DND-41 (cell line): ENCODE measurements at regions not wholly inside any gene's neighbourhood (a gene's known extent, or its start where the extent isn't known, plus 50 kb on each side); places are given as distances from the start of the nearest gene placed in this dataset.

Experiments
- ATAC-seq: fragments of 200-7000 bp; cut with Tn5 transposase; 3 replicates; pipeline ENCODE4 v1.9.1; 2021; ENCODE audit warnings: low read depth; ENCODE audit not compliant: insufficient read depth
- DNase-seq: peaks from one replicate; pipeline ENCODE4 v3.0.0-alpha.2; 2020
- H2AFZ ChIP-seq: 2 replicates; pipeline ENCODE4 v1.6.0; 2012; ENCODE audit warnings: low read depth, low read length
- H3K27ac ChIP-seq: 2 replicates; pipeline ENCODE4 v1.5.1; 2012; ENCODE audit warnings: low read length, inconsistent platforms
- H3K27me3 ChIP-seq: fragments of 200-600 bp; sonication (generic); 2 replicates; pipeline ENCODE4 v1.6.0; 2012; ENCODE audit warnings: low read length, mild to moderate bottlenecking, inconsistent platforms; ENCODE audit not compliant: insufficient read depth, poor library complexity
- H3K36me3 ChIP-seq: 2 replicates; pipeline ENCODE4 v1.5.1; 2012; ENCODE audit warnings: low read length, inconsistent platforms; ENCODE audit not compliant: insufficient read depth
- H3K4me1 ChIP-seq: 2 replicates; pipeline ENCODE4 v1.5.1; 2012; ENCODE audit warnings: mild to moderate bottlenecking, low read length; ENCODE audit not compliant: insufficient read depth
- H3K4me2 ChIP-seq: 2 replicates; pipeline ENCODE4 v1.6.0; 2012; ENCODE audit warnings: mild to moderate bottlenecking, moderate library complexity, low read length, inconsistent platforms; ENCODE audit not compliant: insufficient read depth
- H3K4me3 ChIP-seq, 2 experiments: fragments of 200-600 bp in 1 of 2; shearing (Covaris generic) in 1 of 2; 2 replicates each; pipeline ENCODE4 v1.5.1; 2012 to 2016; ENCODE audit warnings: inconsistent platforms in 2 of 2, low read length in 2 of 2, mild to moderate bottlenecking in 2 of 2, low read depth in 1 of 2, moderate library complexity in 1 of 2
- H3K79me2 ChIP-seq: 2 replicates; pipeline ENCODE4 v1.6.0; 2012; ENCODE audit warnings: low read length, inconsistent platforms; ENCODE audit not compliant: insufficient read depth
- H3K9ac ChIP-seq: 2 replicates; pipeline ENCODE4 v1.6.0; 2012; ENCODE audit warnings: low read depth, mild to moderate bottlenecking, inconsistent platforms, low read length, moderate library complexity
- H3K9me3 ChIP-seq: 2 replicates; pipeline ENCODE4 v1.5.1; 2012; ENCODE audit warnings: low read length, moderate library complexity, mild to moderate bottlenecking, inconsistent platforms; ENCODE audit not compliant: insufficient read depth, severe bottlenecking
- H4K20me1 ChIP-seq: 2 replicates; pipeline ENCODE4 v1.6.0; 2012; ENCODE audit warnings: low read length; ENCODE audit not compliant: insufficient read depth
- EZH2 ChIP-seq: IDR thresholded peaks from 3 replicates; pipeline ENCODE4 v1.6.1; 2012; ENCODE audit warnings: borderline replicate concordance, low read depth, mild to moderate bottlenecking, moderate library complexity, low read length, inconsistent platforms; ENCODE audit not compliant: severe bottlenecking
- TF ChIP-seq, protein P1 (sequence below): IDR thresholded peaks from 2 replicates; pipeline ENCODE4 v1.5.1; 2012; ENCODE audit warnings: borderline replicate concordance, low read length, moderate library complexity, mild to moderate bottlenecking; ENCODE audit not compliant: poor library complexity, severe bottlenecking; ENCODE audit errors: extremely low read depth

DNA sequence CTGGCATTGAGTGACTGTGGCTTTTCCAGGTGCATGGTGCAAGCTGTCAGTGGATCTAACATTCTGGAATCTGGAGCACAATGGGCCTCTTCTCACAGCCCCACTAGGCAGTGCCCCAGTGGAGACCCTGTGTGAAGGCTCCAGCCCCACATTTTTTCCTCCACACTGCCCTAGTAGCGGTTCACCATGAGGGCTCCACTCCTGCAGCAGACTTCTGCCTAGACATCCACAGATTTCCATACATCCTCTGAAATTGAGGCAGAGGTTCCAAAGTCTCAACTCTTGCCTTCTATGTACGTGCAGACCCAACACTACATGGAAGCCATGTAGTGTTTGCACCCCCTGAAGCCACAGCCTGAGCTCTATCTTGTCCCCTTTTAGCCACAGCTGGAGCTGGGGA lies 118.0 kb upstream of the BMP5 start:
- no peak overlapping the region for H3K9ac ChIP-seq
- no peaks in the 10 kb centered on the region for H3K27me3 ChIP-seq
- DNase-seq (no peak), ATAC-seq (no peak)
- H3K9me3 ChIP-seq = peaks cover 6% of the 10 kb centered on the region
- no peak overlapping the region for H3K4me2 ChIP-seq
- no peak overlapping the region for H3K27ac ChIP-seq
- no peaks in the 10 kb centered on the region for H4K20me1 ChIP-seq
- H3K79me2 ChIP-seq = no peaks in the 10 kb centered on the region
- H3K4me1 ChIP-seq = no peaks in the 10 kb centered on the region
- no peak for TF ChIP-seq EZH2
- TF ChIP-seq, protein P1, sequence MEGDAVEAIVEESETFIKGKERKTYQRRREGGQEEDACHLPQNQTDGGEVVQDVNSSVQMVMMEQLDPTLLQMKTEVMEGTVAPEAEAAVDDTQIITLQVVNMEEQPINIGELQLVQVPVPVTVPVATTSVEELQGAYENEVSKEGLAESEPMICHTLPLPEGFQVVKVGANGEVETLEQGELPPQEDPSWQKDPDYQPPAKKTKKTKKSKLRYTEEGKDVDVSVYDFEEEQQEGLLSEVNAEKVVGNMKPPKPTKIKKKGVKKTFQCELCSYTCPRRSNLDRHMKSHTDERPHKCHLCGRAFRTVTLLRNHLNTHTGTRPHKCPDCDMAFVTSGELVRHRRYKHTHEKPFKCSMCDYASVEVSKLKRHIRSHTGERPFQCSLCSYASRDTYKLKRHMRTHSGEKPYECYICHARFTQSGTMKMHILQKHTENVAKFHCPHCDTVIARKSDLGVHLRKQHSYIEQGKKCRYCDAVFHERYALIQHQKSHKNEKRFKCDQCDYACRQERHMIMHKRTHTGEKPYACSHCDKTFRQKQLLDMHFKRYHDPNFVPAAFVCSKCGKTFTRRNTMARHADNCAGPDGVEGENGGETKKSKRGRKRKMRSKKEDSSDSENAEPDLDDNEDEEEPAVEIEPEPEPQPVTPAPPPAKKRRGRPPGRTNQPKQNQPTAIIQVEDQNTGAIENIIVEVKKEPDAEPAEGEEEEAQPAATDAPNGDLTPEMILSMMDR = no peak
- no peak overlapping the region for H3K4me3 ChIP-seq
- H3K36me3 ChIP-seq = no peaks in the 10 kb centered on the region
- no peak overlapping the region for H2AFZ ChIP-seq

DNA sequence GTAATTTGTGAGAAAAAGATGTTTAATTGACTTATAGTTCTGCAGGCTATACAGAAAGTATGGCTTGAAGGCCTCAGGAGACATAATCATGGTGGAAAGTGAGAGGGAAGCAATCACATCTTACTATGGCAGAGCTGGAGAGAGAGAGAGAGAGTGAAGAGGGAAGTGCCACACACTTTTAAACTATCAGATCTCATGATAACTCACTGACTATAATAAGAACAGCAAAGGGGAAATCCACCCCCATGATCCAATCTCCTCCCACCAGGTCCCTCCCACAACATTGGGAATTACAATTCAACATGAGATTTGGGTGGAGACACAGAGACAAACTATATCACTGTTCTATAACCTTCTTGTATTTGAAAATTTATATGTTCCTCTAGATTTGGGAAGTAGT lies 117.2 kb upstream of the BMP5 start:
- H3K9ac ChIP-seq = no peak overlapping the region
- H3K79me2 ChIP-seq = no peaks in the 10 kb centered on the region
- H3K4me3 ChIP-seq = no peak overlapping the region
- no peak overlapping the region for H3K4me2 ChIP-seq
- ATAC-seq (no peak), DNase-seq (no peak)
- no peaks in the 10 kb centered on the region for H4K20me1 ChIP-seq
- no peak overlapping the region for H3K27ac ChIP-seq
- no peak overlapping the region for H2AFZ ChIP-seq
- H3K27me3 ChIP-seq = no peaks in the 10 kb centered on the region
- H3K36me3 ChIP-seq = no peaks in the 10 kb centered on the region
- TF ChIP-seq EZH2 = no peak
- TF ChIP-seq, protein P1 = no peak
- no peaks in the 10 kb centered on the region for H3K4me1 ChIP-seq
- H3K9me3 ChIP-seq = peaks cover 6% of the 10 kb centered on the region

DNA sequence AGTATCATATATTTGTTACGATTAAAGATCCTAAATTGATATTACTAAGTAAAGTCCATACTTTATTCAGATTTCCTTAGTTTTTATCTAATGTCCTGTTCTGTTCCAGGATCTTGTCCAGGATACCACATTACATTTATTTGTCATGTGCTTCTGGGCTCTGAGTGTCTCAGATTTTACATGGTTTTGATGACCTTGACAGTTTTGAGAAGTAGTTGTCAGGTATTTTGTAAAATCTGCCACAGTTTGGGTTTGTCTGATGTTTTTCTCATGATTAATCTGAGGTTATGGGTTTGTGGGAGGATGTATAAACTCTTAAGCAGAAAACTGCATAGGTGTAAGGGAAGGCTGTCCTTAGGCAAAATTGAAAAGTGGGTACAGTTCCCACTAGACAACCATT lies 109.9 kb upstream of the BMP5 start:
- H3K4me1 ChIP-seq = no peaks in the 10 kb centered on the region
- no peak overlapping the region for H3K4me3 ChIP-seq
- TF ChIP-seq, protein P1 = no peak
- no peak for TF ChIP-seq EZH2
- no peak overlapping the region for H2AFZ ChIP-seq
- ATAC-seq (no peak), DNase-seq (no peak)
- H4K20me1 ChIP-seq = no peaks in the 10 kb centered on the region
- H3K9me3 ChIP-seq = no peaks in the 10 kb centered on the region
- no peaks in the 10 kb centered on the region for H3K27me3 ChIP-seq
- H3K36me3 ChIP-seq = no peaks in the 10 kb centered on the region
- no peak overlapping the region for H3K4me2 ChIP-seq
- H3K27ac ChIP-seq = no peak overlapping the region
- no peaks in the 10 kb centered on the region for H3K79me2 ChIP-seq
- no peak overlapping the region for H3K9ac ChIP-seq

DNA sequence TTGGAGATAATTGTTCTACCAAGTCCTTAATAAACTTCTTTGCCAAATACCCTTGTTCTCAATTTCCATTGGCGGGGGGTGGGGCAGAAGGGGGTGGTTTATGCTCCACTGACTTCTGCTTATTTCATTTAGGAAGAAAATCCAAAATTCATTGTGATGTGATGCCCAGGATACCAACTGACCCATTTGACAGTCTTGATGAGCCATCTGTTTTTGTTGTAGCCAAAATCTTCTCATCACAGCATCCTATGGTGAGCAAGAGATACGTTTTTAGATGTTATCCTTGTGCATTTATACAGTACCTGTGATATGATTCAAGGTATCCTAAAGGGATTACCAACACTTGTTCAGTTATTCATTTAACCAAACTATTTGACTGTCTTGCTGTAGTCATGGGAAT lies 108.5 kb upstream of the BMP5 start:
- Histone ChIP-seq H3K36me3 (no peaks in the 10 kb centered on the region), H3K9me3 (no peaks in the 10 kb centered on the region), H3K9ac (no peak overlapping the region), H2AFZ (no peak overlapping the region), H3K27me3 (no peaks in the 10 kb centered on the region), H3K4me2 (no peak overlapping the region), H3K27ac (no peak overlapping the region), H3K4me3 (no peak overlapping the region), H3K79me2 (no peaks in the 10 kb centered on the region), H3K4me1 (no peaks in the 10 kb centered on the region), H4K20me1 (no peaks in the 10 kb centered on the region)
- DNase-seq = no peak
- no peak for ATAC-seq
- TF ChIP-seq EZH2 = no peak
- TF ChIP-seq, protein P1 = no peak
